ENCODE measurements at regions not wholly inside any gene's neighbourhood (a gene's known extent, or its start where the extent isn't known, plus 50 kb on each side); places are given as distances from the start of the nearest gene placed in this dataset.
"Not testable (repeated sequence)": the region's sequence is repeated elsewhere in the genome, so short reads cannot be mapped to it uniquely, and the experiment has no call there.

DNA sequence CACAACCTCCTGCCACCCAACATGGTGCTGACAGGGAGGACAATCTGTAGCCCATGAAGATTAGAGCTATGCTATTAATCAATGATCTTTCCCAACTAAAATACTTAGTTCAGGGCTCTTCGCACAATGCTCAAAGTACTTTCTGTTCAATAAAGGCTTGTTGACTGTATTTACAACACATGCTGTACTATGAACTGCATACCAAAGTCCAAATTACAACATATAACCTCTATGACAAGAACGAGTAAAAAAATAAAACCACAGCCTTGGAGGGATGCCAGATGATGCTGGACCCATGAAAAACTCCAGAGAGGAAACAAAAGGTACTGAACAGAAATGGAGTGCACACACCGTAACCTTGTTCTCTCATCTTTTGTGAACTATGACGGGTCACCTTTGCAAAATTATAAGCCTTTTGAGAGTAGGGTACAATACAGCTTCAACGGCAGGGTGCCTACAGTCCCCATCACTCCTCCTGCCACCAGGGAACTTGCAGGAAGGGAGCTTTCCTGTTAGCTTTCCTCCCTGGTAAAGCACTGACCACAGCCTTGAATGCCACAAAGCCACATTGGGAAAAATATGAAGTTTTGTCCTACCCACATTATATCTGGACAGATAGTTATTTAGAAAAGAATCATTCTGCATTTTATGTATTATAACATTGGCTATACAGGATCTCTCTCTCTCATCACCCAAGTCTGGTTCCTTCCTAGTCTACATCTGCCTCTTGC lies 175.6 kb downstream of the NRIP1 start:
- in situ Hi-C loops (cut with HindIII; ENCODE audit: low sequenced_read_pairs) = no loop called here
- peak; percentile 84 for DNase-seq (ENCODE audit: low read depth, low spot score)
- H3K4me3 ChIP-seq (ENCODE audit: low read depth, low read length) = no peak overlapping the region
- TF ChIP-seq, protein P1, sequence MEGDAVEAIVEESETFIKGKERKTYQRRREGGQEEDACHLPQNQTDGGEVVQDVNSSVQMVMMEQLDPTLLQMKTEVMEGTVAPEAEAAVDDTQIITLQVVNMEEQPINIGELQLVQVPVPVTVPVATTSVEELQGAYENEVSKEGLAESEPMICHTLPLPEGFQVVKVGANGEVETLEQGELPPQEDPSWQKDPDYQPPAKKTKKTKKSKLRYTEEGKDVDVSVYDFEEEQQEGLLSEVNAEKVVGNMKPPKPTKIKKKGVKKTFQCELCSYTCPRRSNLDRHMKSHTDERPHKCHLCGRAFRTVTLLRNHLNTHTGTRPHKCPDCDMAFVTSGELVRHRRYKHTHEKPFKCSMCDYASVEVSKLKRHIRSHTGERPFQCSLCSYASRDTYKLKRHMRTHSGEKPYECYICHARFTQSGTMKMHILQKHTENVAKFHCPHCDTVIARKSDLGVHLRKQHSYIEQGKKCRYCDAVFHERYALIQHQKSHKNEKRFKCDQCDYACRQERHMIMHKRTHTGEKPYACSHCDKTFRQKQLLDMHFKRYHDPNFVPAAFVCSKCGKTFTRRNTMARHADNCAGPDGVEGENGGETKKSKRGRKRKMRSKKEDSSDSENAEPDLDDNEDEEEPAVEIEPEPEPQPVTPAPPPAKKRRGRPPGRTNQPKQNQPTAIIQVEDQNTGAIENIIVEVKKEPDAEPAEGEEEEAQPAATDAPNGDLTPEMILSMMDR (IDR thresholded peaks at IDR 0.05; ENCODE audit: low read depth, low read length) = no peak

DNA sequence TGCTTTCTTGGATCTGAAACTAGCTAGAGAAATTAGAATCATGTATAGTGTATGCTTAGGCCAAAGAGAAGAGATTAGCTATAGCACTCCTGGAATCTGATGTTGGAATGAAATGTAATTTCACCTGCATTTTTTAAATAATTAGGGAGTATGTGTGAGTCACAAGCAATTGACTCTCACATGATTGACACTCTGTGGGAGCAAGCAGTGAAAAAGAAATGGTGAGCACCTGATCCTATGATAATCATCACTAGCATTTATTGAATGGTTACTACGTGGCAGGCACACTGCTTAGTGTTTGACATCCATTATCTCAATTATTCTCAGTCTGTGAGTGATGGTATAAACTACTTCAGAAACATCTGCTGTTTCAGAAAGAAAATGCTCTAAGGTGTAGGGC lies 176.6 kb downstream of the NRIP1 start:
- in situ Hi-C loops (cut with HindIII; ENCODE audit: low sequenced_read_pairs) = no loop called here
- TF ChIP-seq, protein P1 (IDR thresholded peaks at IDR 0.05; ENCODE audit: low read depth, low read length) = no peak
- H3K4me3 ChIP-seq (ENCODE audit: low read depth, low read length) = no peak overlapping the region
- DNase-seq (ENCODE audit: low read depth, low spot score) = no peak

DNA sequence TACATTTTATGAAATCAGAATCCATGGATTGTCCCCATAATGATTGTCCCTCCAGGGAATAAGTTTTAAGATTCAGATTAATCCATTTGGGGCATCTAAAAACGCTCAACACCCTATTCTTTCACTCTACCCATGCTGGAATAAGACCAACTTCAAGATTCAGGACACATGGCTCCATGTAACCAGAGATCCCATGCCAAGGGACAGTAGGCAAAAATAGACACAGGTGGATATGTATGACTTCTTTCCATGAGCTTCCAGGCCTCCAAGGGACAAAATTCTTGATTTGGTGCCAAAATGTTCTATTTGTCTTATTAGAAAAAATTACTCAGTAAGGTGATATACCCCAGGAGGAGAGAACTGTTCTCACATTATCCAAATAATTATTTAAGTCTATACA lies 178.8 kb downstream of the NRIP1 start:
- TF ChIP-seq, protein P1 (IDR thresholded peaks at IDR 0.05; ENCODE audit: low read depth, low read length) = no peak
- H3K4me3 ChIP-seq (ENCODE audit: low read depth, low read length) = no peak overlapping the region
- in situ Hi-C loops (cut with HindIII; ENCODE audit: low sequenced_read_pairs) = no loop called here
- no peak for DNase-seq (ENCODE audit: low read depth, low spot score)

DNA sequence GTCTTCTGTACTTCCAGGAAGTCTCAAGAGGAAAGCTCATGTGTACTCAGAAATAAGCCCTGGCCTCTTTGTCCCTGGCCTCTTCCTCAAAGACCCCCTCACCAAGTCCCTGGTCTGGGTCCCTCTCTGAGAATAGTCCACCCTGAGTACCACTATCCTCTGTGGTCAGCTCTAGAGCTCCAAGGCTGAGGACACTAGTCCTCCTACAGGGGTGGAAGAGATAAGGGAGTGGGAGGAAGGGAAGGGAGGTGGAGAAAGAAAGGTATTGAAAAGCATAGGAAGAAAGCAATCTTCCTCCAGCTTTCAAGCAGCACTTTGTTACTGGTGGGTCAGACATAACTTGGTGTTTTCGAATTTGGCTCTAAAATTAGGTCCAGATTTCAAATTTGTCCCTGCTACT lies 181.4 kb downstream of the NRIP1 start:
- TF ChIP-seq, protein P1 (IDR thresholded peaks at IDR 0.05; ENCODE audit: low read depth, low read length) = no peak
- in situ Hi-C loops (cut with HindIII; ENCODE audit: low sequenced_read_pairs) = no loop called here

DNA sequence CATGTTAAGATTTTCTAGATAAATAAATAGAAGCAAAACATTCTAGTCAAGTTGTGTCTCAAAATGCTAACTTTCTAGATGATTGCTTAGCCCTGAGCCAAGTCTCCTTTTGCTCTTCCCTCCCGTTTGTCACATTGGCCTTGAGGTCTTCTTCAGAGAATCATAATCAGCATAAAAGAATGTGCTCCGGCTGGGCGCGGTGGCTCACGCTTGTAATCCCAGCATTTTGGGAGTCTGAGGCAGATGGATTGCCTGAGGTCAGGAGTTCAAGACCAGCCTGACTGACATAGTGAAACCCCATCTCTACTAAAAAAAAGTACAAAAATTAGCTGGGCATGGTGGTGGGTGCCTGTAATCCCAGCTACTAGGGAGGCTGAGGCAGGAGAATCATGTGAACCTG lies 182.3 kb downstream of the NRIP1 start:
- H3K4me3 ChIP-seq (ENCODE audit: low read depth, low read length); in situ Hi-C loops (cut with HindIII; ENCODE audit: low sequenced_read_pairs); DNase-seq (ENCODE audit: low read depth, low spot score): not testable (repeated sequence)

More for the DNA sequence above, 181.4 kb downstream of the NRIP1 start:
- no peak overlapping the region for H3K4me3 ChIP-seq (ENCODE audit: low read depth, low read length)
- DNase-seq (ENCODE audit: low read depth, low spot score) = no peak

DNA sequence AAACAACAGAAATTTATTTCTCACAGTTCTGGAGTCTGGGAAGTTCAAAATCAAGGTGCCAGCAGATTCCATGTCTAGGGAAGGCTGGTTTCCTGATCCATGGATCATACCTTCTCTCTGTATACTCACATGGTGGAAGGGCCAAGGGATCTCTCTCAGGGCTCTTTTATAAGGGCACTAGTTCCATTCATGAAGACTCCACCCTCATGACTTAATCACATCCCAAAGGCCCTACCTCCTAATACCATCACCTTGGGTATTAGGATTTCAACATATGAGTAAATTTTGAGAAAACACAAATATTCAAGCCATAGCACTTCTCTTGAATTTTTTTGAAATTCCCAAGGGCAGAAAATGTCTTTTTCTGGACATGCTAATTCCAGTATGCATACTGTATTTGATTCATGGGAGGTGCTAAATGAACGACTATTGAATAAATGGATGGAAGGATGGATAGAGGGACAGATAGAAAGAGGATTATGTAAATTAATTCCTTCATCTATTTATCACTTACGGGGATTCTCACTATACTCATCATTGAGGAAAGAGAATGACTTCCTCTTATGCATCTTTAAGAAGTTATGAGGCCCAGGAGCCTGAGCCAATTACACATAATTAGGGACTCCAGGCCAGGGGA lies 182.8 kb downstream of the NRIP1 start:
- TF ChIP-seq, protein P1 (IDR thresholded peaks at IDR 0.05; ENCODE audit: low read depth, low read length) = no peak

DNA sequence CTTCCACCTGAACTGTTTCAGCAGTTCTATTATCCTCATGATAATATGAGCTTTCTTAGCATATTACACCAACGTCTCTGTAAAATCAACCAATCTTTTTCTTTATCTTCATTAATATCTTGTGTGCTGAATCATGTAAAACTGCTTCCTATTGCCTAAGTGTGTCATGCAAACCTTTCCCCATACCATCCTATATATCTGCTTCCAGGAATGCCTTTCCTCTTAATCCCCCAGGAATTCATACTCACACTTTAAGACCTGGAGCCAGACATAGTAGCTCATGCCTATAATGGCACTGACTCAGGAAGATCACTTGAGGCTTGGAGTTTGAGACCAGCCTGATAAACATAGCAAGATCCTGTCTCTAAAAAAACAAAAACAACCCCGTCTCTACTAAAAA lies 183.9 kb downstream of the NRIP1 start:
- in situ Hi-C loops (cut with HindIII; ENCODE audit: low sequenced_read_pairs) = no loop called here
- H3K4me3 ChIP-seq (ENCODE audit: low read depth, low read length) = no peak overlapping the region
- peak; percentile 54 for DNase-seq (ENCODE audit: low read depth, low spot score)
- TF ChIP-seq, protein P1 (IDR thresholded peaks at IDR 0.05; ENCODE audit: low read depth, low read length) = no peak

More for the DNA sequence above, 182.8 kb downstream of the NRIP1 start:
- no peak for DNase-seq (ENCODE audit: low read depth, low spot score)
- no peak overlapping the region for H3K4me3 ChIP-seq (ENCODE audit: low read depth, low read length)
- in situ Hi-C loops (cut with HindIII; ENCODE audit: low sequenced_read_pairs) = no loop called here
